ENCODE measurements at regions not wholly inside any gene's neighbourhood (a gene's known extent, or its start where the extent isn't known, plus 50 kb on each side); places are given as distances from the start of the nearest gene placed in this dataset.

DNA sequence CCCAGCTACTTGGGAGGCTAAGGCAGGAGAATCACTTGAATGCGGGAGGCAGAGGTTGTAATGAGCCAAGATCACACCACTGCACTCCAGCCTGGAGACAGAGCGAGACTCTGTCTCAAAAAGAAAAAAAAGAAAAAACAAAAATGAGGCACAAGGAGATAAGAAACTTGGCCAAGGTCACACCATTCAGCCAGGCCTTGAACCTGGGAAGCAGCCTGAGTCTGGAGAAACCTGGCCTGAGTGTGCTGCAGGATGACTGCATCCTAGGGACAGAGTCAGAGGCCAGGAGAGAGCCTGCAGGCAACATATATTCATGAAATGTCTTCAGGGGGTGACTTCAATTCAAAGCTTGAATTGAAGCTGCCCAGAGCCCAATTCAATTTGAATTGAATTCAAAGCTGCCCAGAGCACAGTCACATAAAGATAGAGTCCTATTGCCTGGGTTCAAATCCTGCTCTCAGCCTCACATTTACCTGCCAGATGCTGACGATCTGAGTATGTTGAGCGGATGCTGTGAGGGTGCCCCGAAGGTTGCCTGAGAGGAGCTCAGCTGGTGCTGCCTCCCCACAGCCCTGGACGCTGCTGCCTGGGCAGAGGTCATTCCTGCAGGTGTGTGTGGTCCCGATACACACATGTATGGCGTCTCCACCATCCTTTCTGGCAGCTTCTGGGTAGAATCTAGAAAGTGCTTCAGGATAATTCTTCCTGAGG is 307.7 kb downstream of the AJAP1 start:
- TF ChIP-seq, protein P1, sequence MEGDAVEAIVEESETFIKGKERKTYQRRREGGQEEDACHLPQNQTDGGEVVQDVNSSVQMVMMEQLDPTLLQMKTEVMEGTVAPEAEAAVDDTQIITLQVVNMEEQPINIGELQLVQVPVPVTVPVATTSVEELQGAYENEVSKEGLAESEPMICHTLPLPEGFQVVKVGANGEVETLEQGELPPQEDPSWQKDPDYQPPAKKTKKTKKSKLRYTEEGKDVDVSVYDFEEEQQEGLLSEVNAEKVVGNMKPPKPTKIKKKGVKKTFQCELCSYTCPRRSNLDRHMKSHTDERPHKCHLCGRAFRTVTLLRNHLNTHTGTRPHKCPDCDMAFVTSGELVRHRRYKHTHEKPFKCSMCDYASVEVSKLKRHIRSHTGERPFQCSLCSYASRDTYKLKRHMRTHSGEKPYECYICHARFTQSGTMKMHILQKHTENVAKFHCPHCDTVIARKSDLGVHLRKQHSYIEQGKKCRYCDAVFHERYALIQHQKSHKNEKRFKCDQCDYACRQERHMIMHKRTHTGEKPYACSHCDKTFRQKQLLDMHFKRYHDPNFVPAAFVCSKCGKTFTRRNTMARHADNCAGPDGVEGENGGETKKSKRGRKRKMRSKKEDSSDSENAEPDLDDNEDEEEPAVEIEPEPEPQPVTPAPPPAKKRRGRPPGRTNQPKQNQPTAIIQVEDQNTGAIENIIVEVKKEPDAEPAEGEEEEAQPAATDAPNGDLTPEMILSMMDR (IDR thresholded peaks at IDR 0.05 in 4 of 5, conservative IDR thresholded peaks at IDR 0.05 in 1 of 5), result no peak
- no peak for TF ChIP-seq POLR2A (IDR thresholded peaks at IDR 0.05)

All from gastrocnemius medialis (tissue), 4 donors.